NB4 (cell line): ENCODE measurements at regions not wholly inside any gene's neighbourhood (a gene's known extent, or its start where the extent isn't known, plus 50 kb on each side); places are given as distances from the start of the nearest gene placed in this dataset.

ENCODE experiments used
- POLR2A ChIP-seq: IDR thresholded peaks from 2 replicates; pipeline ENCODE4 v1.6.1; 2011; ENCODE audit warnings: mild to moderate bottlenecking; ENCODE audit not compliant: insufficient read length; ENCODE audit errors: extremely low read depth
- TF ChIP-seq, protein P1 (sequence below): IDR thresholded peaks from one replicate; pipeline ENCODE4 v1.5.1; 2012; ENCODE audit warnings: low read depth, low read length
- TF ChIP-seq, protein P2 (sequence below): IDR thresholded peaks from 2 replicates; pipeline ENCODE4 v1.6.1; 2011; ENCODE audit warnings: low read depth, low read length

DNA sequence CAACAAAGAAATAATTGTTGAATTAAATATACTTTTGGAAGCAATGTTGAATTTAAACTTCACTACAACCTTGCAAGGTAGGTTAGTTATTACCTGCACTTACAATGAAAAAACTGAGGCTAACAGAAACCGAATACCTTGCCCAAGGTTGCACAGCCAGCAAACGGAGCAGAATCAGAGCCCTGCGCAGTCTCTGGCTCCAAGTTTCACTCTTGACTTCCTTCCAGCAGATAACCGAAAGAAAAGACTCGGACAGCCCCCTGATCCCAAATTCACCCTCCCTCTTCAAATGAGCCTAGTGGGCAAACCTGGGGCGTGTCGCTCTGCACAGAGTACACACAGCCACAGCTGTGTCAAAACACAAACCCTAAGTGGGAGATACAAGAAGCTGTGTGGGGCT lies 72.1 kb upstream of the FOXQ1 start:
- TF ChIP-seq, protein P1, sequence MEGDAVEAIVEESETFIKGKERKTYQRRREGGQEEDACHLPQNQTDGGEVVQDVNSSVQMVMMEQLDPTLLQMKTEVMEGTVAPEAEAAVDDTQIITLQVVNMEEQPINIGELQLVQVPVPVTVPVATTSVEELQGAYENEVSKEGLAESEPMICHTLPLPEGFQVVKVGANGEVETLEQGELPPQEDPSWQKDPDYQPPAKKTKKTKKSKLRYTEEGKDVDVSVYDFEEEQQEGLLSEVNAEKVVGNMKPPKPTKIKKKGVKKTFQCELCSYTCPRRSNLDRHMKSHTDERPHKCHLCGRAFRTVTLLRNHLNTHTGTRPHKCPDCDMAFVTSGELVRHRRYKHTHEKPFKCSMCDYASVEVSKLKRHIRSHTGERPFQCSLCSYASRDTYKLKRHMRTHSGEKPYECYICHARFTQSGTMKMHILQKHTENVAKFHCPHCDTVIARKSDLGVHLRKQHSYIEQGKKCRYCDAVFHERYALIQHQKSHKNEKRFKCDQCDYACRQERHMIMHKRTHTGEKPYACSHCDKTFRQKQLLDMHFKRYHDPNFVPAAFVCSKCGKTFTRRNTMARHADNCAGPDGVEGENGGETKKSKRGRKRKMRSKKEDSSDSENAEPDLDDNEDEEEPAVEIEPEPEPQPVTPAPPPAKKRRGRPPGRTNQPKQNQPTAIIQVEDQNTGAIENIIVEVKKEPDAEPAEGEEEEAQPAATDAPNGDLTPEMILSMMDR = no peak
- TF ChIP-seq, protein P2, sequence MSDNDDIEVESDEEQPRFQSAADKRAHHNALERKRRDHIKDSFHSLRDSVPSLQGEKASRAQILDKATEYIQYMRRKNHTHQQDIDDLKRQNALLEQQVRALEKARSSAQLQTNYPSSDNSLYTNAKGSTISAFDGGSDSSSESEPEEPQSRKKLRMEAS = no peak
- no peak for TF ChIP-seq POLR2A
